ENCODE measurements at regions not wholly inside any gene's neighbourhood (a gene's known extent, or its start where the extent isn't known, plus 50 kb on each side); places are given as distances from the start of the nearest gene placed in this dataset.

GRCh38 chr4:129167640-129168260, 71.8 kb downstream of the C4orf33 start:
- DNase-seq, result no peak

- no peak for DNase-seq
Observed at GRCh38 chr4:129172181-129172580, 76.2 kb downstream of the C4orf33 start.

- no peak for DNase-seq
Observed at GRCh38 chr4:129176864-129177263, 80.9 kb downstream of the C4orf33 start.

- no peak for DNase-seq
Observed at GRCh38 chr4:129179276-129179675, 83.3 kb downstream of the C4orf33 start.

GRCh38 chr4:129189630-129190029, 93.7 kb downstream of the C4orf33 start:
- DNase-seq, result no peak

GRCh38 chr4:129193357-129194100, 97.6 kb downstream of the C4orf33 start:
- DNase-seq, result no peak

GRCh38 chr4:129208481-129208880, 112.5 kb downstream of the C4orf33 start:
- DNase-seq, result no peak

- no peak for DNase-seq
Observed at GRCh38 chr4:129213692-129214091, 117.7 kb downstream of the C4orf33 start.

- DNase-seq, result no peak
Observed at GRCh38 chr4:129218360-129218759, 122.4 kb downstream of the C4orf33 start.

GRCh38 chr4:129218897-129219296, 122.9 kb downstream of the C4orf33 start:
- no peak for DNase-seq

- DNase-seq, result no peak
Observed at GRCh38 chr4:129220254-129220653, 124.3 kb downstream of the C4orf33 start.

GRCh38 chr4:129223945-129224344, 128.0 kb downstream of the C4orf33 start:
- DNase-seq, result no peak

- DNase-seq, result no peak
Observed at GRCh38 chr4:129230846-129231245, 134.9 kb downstream of the C4orf33 start.

GRCh38 chr4:129231945-129232588, 136.1 kb downstream of the C4orf33 start:
- no peak for DNase-seq

- DNase-seq, result no peak
Observed at GRCh38 chr4:129232589-129233337, 136.8 kb downstream of the C4orf33 start.

- peak; percentile 53 for DNase-seq
Observed at GRCh38 chr4:129233691-129234090, 137.7 kb downstream of the C4orf33 start.

- no peak for DNase-seq
Observed at GRCh38 chr4:129236351-129236750, 140.4 kb downstream of the C4orf33 start.

- DNase-seq, result no peak
Observed at GRCh38 chr4:129239088-129239487, 143.1 kb downstream of the C4orf33 start.

- no peak for DNase-seq
Observed at GRCh38 chr4:129240816-129241215, 144.9 kb downstream of the C4orf33 start.

GRCh38 chr4:129246145-129246544, 150.2 kb downstream of the C4orf33 start:
- DNase-seq, result no peak

- DNase-seq, result peak; percentile 97
Observed at GRCh38 chr4:129246910-129247461, 151.0 kb downstream of the C4orf33 start.

GRCh38 chr4:129248621-129249020, 152.7 kb downstream of the C4orf33 start:
- DNase-seq, result no peak

- DNase-seq, result no peak
Observed at GRCh38 chr4:129254126-129254525, 158.2 kb downstream of the C4orf33 start.
